GM11168 (cell line): ENCODE measurements at regions not wholly inside any gene's neighbourhood (a gene's known extent, or its start where the extent isn't known, plus 50 kb on each side); places are given as distances from the start of the nearest gene placed in this dataset.

Source experiments
- in situ Hi-C: fragments of 300-500 bp; cut with MboI; formaldehyde crosslinking; loops from one replicate; pipeline ENCODE4 v1.12.0; 2022; ENCODE audit warnings: low sequenced_read_pairs; ENCODE audit not compliant: unreplicated experiment

DNA sequence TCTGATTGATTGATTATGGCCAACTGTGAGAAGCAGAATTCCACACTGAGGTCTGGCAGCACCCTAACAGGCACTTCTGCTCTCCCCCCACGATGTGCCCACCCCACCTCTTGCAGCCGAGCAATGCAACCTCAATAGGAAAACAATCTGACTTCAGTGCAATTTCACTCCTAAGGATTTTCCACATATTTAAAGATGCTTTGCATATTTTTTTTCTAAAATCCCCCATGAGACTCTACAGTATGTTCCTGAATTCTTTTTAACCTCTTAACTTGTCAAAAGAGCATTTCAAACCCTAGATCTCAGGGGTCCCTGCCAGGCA is 243.1 kb downstream of the AUH start:
- in situ Hi-C loops: no loop called here

DNA sequence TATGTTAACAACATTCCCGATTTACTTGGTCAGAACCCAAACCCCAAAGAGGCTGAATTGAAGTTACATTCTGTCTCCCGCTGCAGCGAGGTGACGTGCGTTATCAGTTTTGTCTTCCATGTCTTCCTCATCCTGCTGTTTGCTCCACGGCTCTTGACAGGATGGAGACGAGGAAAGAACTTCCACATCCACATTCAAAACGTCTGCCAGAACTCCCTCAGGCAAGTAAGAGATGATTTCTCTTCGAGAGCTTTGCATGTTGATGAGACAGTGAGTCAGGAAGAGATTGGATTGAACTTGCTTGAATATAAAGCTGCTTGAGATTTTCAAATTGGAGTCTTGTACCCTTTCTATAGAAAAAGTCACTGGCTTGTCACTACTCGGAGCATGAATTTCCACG is 242.6 kb downstream of the AUH start:
- in situ Hi-C loops: no loop called here

DNA sequence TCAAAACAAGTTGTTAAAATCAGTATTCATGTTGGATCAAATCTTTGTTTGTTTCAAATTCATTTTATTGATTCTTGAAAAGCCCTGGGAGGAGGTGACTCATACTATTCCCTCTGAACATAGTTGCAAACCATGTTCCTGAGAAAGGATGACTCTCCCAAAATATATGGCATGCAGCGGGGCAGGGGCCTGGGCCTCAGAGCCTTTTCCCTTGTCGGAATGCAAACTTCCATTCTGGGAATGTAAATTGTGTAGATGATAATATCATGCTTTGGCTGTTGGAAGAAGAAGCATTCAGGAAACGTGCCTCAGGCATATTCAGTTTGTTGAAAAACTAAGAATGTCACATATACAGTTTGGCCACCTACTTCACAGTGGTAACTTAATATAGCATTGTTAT is 242.0 kb downstream of the AUH start:
- in situ Hi-C loops: no loop called here

DNA sequence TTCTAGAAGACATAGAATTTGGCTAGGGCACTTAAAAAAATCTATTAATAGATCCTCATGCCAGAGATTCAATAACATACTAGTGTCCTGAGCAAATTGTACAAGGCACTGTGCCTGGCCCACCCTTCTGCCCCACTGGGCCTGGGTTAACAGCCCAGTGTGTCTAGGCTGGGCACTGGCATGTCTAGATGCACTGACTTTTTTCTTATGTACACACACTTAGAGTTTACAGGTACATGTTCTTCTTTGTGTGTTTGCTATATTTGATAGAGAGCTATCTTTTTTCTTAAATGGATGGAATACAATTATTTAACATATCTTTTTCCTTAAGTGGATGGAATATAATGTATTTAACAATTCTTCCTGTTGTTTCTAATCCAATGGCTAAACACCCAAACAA is 241.5 kb downstream of the AUH start:
- in situ Hi-C loops: no loop called here

DNA sequence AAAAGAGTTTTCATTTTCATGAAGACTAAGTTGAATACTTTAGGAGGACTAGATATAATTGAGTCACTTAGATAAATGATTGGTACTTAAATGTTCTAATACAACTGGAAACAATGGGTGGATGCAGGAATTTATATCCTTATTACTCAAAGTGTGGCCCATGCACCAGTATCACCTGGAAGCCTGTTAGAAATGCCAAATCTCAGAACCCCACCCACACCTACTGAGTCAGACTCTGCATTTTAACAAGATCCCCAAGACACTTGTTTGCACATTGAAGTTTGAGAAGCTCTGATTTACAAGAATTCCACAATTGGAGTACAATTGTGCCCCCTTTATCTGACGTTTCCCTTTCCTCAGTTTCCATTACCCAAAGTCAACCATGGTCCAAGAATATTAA is 239.0 kb downstream of the AUH start:
- in situ Hi-C loops: no loop called here

GRCh38 chr9:91126761-91127445 is 234.8 kb downstream of the AUH start:
- in situ Hi-C loops: no loop called here

DNA sequence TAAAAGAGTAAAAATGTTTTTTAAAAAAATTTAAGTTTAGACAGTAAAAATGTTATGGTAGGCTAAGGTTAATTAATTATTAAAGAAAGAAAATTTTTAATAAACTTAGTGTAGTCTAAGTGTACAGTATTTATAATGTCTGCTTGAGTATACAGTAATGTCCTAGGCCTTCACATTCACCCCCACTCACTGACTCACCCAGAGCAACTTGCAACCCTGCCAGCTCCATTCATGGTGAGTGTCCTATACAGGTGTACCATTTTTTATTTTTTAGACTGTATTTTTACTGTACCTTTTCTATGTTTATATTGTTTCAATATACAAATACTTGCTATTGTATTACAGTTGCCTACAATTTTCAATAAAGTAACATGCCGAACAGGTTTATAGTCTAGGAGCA is 234.1 kb downstream of the AUH start:
- in situ Hi-C loops: no loop called here

- in situ Hi-C loops: no loop called here
Measured at GRCh38 chr9:91130796-91131318, 230.9 kb downstream of the AUH start.

- in situ Hi-C loops: no loop called here
Measured at GRCh38 chr9:91131433-91131839, 230.3 kb downstream of the AUH start.

GRCh38 chr9:91132576-91133073 is 229.1 kb downstream of the AUH start:
- in situ Hi-C loops: no loop called here

DNA sequence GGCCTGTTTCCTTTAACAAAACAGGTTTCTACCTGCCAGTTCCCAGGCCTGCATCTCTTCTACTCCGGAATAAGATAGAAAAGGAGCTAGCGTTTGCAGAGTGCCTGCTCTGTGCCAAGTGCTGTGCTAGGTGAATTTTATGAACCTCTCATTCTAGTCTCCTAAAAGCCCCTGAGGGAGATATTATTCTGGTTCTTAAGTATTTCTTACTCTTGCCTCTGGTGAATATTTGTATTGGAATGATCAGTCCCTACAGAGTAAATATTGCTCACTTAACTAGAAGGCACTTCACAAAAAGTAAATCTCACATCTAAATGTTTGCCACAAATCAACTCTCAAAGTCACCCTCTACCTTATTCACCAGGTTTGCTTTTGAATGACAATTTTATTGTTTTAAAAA is 227.1 kb downstream of the AUH start:
- in situ Hi-C loops: no loop called here

- in situ Hi-C loops: no loop called here
Measured at GRCh38 chr9:91137391-91137790, 224.3 kb downstream of the AUH start.

DNA sequence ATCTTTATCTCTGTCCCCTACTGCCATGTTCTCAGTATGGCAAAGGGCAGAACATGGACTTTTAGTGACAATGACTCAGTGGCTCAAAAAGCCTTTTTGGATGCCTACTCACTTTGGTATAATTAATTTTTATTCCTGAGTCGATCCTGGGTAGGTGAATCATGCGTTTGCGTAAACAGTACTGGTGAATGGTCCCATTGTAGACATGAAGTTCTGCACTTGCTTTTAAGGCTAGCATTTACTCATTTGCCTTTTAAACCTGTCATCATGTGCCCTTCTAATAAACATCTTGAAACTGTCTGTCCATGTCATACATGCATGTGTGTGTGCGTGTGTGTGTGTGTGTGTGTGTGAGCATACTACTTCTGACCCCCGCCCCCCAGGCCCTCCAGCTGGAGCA is 223.0 kb downstream of the AUH start:
- in situ Hi-C loops: no loop called here

- in situ Hi-C loops: no loop called here
Measured at GRCh38 chr9:91141407-91141965, 220.2 kb downstream of the AUH start.

DNA sequence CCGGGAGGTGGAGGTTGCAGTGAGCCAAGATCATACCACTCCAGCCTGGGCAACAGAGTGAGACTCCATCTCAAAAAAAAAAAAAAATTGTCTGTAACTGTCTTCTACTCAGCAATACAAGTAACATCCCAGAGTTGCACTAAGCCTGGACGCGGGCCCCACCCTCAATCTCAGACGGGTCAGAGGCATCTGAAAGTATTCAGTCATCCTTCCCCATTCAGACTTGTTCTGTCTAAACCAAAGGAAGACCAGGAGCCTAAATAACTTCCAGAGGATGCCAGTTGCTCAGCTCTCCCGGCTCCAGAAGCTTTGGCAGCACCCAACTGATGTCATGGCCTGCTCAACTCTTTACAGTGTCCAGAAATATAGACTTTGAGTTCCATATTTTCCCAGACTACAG is 218.6 kb downstream of the AUH start:
- in situ Hi-C loops: no loop called here

- in situ Hi-C loops: no loop called here
Measured at GRCh38 chr9:91143642-91144041, 218.1 kb downstream of the AUH start.

GRCh38 chr9:91144769-91145168 is 216.9 kb downstream of the AUH start:
- in situ Hi-C loops: no loop called here

GRCh38 chr9:91145496-91145895 is 216.2 kb downstream of the AUH start:
- in situ Hi-C loops: no loop called here

GRCh38 chr9:91146391-91147019 is 215.2 kb downstream of the AUH start:
- in situ Hi-C loops: no loop called here

- in situ Hi-C loops: no loop called here
Measured at GRCh38 chr9:91147079-91147708, 214.5 kb downstream of the AUH start.

GRCh38 chr9:91148306-91148705 is 213.4 kb downstream of the AUH start:
- in situ Hi-C loops: no loop called here
